ENCODE measurements at regions not wholly inside any gene's neighbourhood (a gene's known extent, or its start where the extent isn't known, plus 50 kb on each side); places are given as distances from the start of the nearest gene placed in this dataset.

DNA sequence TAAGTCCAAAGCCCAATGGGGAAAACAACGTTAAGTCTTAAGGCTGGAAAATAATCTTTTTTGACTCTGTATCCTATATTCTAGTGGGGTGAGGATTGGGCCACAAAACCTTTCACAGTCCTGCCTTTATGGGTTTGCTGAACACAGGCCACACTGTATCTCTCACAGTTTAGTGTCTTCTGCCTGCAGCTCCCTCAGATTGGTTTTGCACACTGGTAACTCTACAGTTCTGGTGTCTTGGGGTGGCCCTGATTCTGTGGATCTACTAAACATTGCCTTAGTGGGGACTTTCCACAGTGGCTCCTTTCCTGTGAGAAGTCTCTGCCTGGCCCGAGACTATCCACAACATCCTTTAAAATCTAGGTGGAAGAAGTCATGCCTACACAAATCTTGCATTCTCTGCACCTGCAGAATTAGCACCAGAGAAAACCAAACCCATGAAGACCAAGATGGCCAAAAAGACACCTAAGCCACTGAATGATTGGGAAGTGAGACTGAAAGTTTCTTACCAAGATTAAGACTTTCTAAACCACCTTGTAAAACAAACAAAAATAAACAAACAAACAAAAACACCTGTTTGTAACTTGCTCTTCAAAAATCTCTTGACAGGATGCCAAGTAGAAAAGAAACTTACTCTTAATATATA lies 150.4 kb upstream of the PCDH10 start:
- intact Hi-C loops (cut with DNase I; ENCODE audit: low total_unique reads): no loop called here
- TF ChIP-seq POLR2A (IDR thresholded peaks at IDR 0.05): no peak
- TF ChIP-seq, protein P1, sequence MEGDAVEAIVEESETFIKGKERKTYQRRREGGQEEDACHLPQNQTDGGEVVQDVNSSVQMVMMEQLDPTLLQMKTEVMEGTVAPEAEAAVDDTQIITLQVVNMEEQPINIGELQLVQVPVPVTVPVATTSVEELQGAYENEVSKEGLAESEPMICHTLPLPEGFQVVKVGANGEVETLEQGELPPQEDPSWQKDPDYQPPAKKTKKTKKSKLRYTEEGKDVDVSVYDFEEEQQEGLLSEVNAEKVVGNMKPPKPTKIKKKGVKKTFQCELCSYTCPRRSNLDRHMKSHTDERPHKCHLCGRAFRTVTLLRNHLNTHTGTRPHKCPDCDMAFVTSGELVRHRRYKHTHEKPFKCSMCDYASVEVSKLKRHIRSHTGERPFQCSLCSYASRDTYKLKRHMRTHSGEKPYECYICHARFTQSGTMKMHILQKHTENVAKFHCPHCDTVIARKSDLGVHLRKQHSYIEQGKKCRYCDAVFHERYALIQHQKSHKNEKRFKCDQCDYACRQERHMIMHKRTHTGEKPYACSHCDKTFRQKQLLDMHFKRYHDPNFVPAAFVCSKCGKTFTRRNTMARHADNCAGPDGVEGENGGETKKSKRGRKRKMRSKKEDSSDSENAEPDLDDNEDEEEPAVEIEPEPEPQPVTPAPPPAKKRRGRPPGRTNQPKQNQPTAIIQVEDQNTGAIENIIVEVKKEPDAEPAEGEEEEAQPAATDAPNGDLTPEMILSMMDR (IDR thresholded peaks at IDR 0.05): no peak
- no peak for TF ChIP-seq POLR2AphosphoS5 (IDR thresholded peaks at IDR 0.05)
- H3K9me3 ChIP-seq: no peaks in the 10 kb centered on the region
- no peak overlapping the region for H3K4me3 ChIP-seq
- H3K27ac ChIP-seq: no peak overlapping the region
- H3K4me1 ChIP-seq: no peaks in the 10 kb centered on the region
- H3K36me3 ChIP-seq: no peaks in the 10 kb centered on the region
- no peak for DNase-seq (ENCODE audit: low spot score in 2 of 2)
- no peaks in the 10 kb centered on the region for H3K27me3 ChIP-seq

DNA sequence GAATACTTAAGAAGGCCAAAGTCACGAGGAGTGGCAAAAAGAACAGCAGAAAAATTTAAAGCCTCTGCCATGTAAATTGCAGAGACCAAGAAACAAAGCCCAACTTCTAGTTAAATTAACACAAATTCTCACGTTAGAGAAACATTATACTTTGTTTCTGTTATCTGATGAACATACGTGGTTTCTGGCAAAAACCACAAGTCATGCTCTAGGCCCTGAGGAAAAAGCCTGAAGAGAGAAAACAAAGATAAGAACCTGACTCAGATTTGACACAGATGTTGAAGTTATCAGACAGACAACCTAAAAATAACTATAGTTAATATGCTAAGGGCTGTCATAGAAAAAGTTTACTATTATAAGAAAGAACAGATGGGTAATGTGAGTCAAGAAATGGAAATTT lies 149.1 kb upstream of the PCDH10 start:
- no peak overlapping the region for H3K27ac ChIP-seq
- intact Hi-C loops (cut with DNase I; ENCODE audit: low total_unique reads): no loop called here
- no peaks in the 10 kb centered on the region for H3K27me3 ChIP-seq
- TF ChIP-seq POLR2A (IDR thresholded peaks at IDR 0.05) (no peak), POLR2AphosphoS5 (IDR thresholded peaks at IDR 0.05) (no peak)
- TF ChIP-seq, protein P1 (IDR thresholded peaks at IDR 0.05): no peak
- no peak for DNase-seq (ENCODE audit: low spot score in 2 of 2)
- H3K36me3 ChIP-seq: no peaks in the 10 kb centered on the region
- no peaks in the 10 kb centered on the region for H3K9me3 ChIP-seq
- no peak overlapping the region for H3K4me3 ChIP-seq
- H3K4me1 ChIP-seq: no peaks in the 10 kb centered on the region

DNA sequence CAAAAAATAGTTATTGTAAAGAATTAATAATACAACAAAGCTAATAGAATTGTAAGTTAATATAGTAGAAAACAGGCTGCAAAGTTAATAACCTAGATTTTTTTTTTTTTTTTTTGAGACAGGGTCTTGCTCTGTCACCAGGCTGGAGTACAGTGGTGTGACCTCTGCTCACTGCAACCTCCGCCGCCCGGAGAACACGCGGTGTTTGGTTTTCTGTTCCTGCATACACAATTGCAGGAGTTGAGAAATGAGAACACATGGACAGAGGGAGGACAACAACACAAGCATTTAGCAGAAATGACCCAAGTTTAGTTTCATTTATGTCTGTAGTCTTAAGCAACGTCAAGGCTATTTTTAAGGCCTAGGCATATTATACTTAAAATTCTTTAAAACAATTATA lies 145.9 kb upstream of the PCDH10 start:
- TF ChIP-seq POLR2A (IDR thresholded peaks at IDR 0.05): no peak
- TF ChIP-seq POLR2AphosphoS5 (IDR thresholded peaks at IDR 0.05): no peak
- TF ChIP-seq, protein P1 (IDR thresholded peaks at IDR 0.05): no peak
- DNase-seq (ENCODE audit: low spot score in 2 of 2): no peak
- no peaks in the 10 kb centered on the region for H3K4me1 ChIP-seq
- no peaks in the 10 kb centered on the region for H3K9me3 ChIP-seq
- intact Hi-C loops (cut with DNase I; ENCODE audit: low total_unique reads): no loop called here
- no peak overlapping the region for H3K4me3 ChIP-seq
- H3K27ac ChIP-seq: no peak overlapping the region
- H3K27me3 ChIP-seq: no peaks in the 10 kb centered on the region
- H3K36me3 ChIP-seq: no peaks in the 10 kb centered on the region

DNA sequence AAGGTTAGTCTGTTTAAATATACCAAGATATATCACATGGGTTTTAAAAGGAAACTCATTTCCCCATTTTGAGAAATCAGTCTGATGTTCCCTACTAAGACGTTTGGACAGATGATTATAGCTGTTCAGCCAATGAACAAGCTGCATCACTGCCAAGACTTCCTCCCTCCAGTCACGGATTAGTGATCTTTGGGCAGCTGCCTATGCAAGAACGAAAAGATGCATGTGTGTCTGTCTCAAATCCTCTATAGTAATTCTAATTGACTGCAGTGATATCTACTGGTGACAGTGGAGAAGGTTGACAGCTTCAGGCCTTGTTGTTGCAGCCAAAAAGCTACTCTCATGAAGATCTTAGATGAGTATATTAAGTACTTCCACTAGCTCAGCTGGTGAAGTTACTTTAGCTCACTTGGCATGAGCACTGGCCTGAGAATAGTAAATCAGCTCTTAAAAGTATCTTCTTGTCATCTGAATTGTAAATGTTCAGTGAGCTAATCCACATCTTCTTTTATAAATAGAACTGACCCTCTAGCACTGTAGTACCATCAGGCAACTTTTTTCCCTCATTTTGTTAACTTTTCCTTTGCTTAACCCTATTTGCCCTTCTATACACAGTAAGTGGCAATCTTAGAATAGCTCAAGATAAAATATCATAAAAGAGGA lies 134.5 kb upstream of the PCDH10 start:
- no peak overlapping the region for H3K27ac ChIP-seq
- H3K27me3 ChIP-seq: no peaks in the 10 kb centered on the region
- no peak overlapping the region for H3K4me3 ChIP-seq
- DNase-seq (ENCODE audit: low spot score in 2 of 2): no peak
- TF ChIP-seq POLR2A (IDR thresholded peaks at IDR 0.05): no peak
- no peak for TF ChIP-seq POLR2AphosphoS5 (IDR thresholded peaks at IDR 0.05)
- TF ChIP-seq, protein P1 (IDR thresholded peaks at IDR 0.05): no peak
- H3K4me1 ChIP-seq: no peaks in the 10 kb centered on the region
- intact Hi-C loops (cut with DNase I; ENCODE audit: low total_unique reads): no loop called here
- H3K36me3 ChIP-seq: no peaks in the 10 kb centered on the region
- no peaks in the 10 kb centered on the region for H3K9me3 ChIP-seq

DNA sequence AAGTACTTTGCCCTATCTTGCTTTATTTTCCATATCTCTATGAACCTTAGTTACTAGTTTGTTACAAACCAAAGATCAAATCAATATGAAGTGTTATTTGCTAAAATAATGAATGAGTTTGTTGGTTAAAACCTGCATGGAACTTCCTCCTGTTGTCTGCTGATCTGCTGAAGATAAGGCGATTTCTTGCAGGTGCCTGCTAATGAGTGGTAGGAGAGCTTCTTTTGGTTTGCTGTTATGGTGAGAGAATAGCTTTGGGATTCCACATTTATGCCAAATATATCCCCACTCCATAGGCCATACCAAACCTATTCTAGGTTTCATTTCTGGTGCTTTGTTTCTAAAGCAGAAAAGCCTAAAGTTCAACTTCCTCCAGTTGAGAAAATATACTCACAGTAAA lies 103.8 kb upstream of the PCDH10 start:
- H3K4me1 ChIP-seq: no peaks in the 10 kb centered on the region
- H3K9me3 ChIP-seq: no peaks in the 10 kb centered on the region
- no peak for DNase-seq (ENCODE audit: low spot score in 2 of 2)
- TF ChIP-seq POLR2A (IDR thresholded peaks at IDR 0.05) (no peak), POLR2AphosphoS5 (IDR thresholded peaks at IDR 0.05) (no peak)
- TF ChIP-seq, protein P1 (IDR thresholded peaks at IDR 0.05): no peak
- H3K27me3 ChIP-seq: no peaks in the 10 kb centered on the region
- intact Hi-C loops (cut with DNase I; ENCODE audit: low total_unique reads): loop anchor here (10.0 kb wide), 1 partner anchor 670 kb away; no protein-coding TSS in a partner anchor
- H3K36me3 ChIP-seq: no peaks in the 10 kb centered on the region
- no peak overlapping the region for H3K27ac ChIP-seq
- no peak overlapping the region for H3K4me3 ChIP-seq

Data from breast epithelium (tissue), 4 donors.